A549 (cell line): ENCODE measurements at regions not wholly inside any gene's neighbourhood (a gene's known extent, or its start where the extent isn't known, plus 50 kb on each side); places are given as distances from the start of the nearest gene placed in this dataset.

Source experiments
- BHLHE40 ChIP-seq: IDR thresholded peaks from 2 replicates; pipeline ENCODE4 v1.6.1; 2012; ENCODE audit warnings: low read depth, low read length, inconsistent platforms
- CHD2 ChIP-seq: fragments of 150-350 bp; IDR thresholded peaks from 2 replicates; pipeline ENCODE4 v1.6.1; 2014; ENCODE audit warnings: low read length; ENCODE audit not compliant: partially characterized antibody
- EHMT2 ChIP-seq: fragments of 200-600 bp; sonication (generic); IDR thresholded peaks from 2 replicates; pipeline ENCODE4 v1.6.1; 2016; ENCODE audit warnings: antibody characterized with exemption, low read depth, mild to moderate bottlenecking, moderate library complexity
- EP300 ChIP-seq, 2 experiments: fragments of >200 bp; sonication (Bioruptor Twin); formaldehyde crosslinking; IDR thresholded peaks; 2 replicates in 1 of 2; 3 replicates in 1 of 2; pipeline ENCODE4 v1.6.1; 2016 to 2017
- MAFK ChIP-seq: fragments of 450-650 bp; IDR thresholded peaks from 2 replicates; pipeline ENCODE4 v1.6.1; 2014; ENCODE audit not compliant: partially characterized antibody
- NPAS2 ChIP-seq: fragments of 250-450 bp; sonication (Bioruptor Pico); IDR thresholded peaks from 2 replicates; pipeline ENCODE4 v1.8.0; 2022; ENCODE audit warnings: mild to moderate bottlenecking, moderate library complexity, borderline replicate concordance
- POLR2A ChIP-seq: IDR thresholded peaks from 2 replicates; pipeline ENCODE4 v1.6.1; 2012; ENCODE audit warnings: mild to moderate bottlenecking, low read length
- RCOR1 ChIP-seq: fragments of 150-350 bp; IDR thresholded peaks from 2 replicates; pipeline ENCODE4 v1.6.1; 2014; ENCODE audit warnings: antibody characterized with exemption, low read length, low read depth
- RFX5 ChIP-seq: fragments of 450-650 bp; IDR thresholded peaks from 2 replicates; pipeline ENCODE4 v1.7.1; 2014; ENCODE audit warnings: antibody characterized with exemption, mild to moderate bottlenecking, moderate library complexity
- TP53 ChIP-seq: fragments of 250-450 bp; sonication (Bioruptor Pico); IDR thresholded peaks from 2 replicates; pipeline ENCODE4 v1.5.0; 2021; ENCODE audit warnings: mild to moderate bottlenecking, moderate library complexity
- TF ChIP-seq, protein P1 (sequence below): fragments of >200 bp; sonication (Bioruptor Twin); formaldehyde crosslinking; IDR thresholded peaks from 3 replicates; pipeline ENCODE4 v1.5.1; 2016
- TF ChIP-seq, protein P2 (sequence below): fragments of 150-350 bp; IDR thresholded peaks from 2 replicates; pipeline ENCODE4 v1.6.1; 2014; ENCODE audit warnings: low read depth, mild to moderate bottlenecking, low read length

- no peak for TF ChIP-seq NPAS2 (CRISPR knock-in tag)
- TF ChIP-seq, protein P1, sequence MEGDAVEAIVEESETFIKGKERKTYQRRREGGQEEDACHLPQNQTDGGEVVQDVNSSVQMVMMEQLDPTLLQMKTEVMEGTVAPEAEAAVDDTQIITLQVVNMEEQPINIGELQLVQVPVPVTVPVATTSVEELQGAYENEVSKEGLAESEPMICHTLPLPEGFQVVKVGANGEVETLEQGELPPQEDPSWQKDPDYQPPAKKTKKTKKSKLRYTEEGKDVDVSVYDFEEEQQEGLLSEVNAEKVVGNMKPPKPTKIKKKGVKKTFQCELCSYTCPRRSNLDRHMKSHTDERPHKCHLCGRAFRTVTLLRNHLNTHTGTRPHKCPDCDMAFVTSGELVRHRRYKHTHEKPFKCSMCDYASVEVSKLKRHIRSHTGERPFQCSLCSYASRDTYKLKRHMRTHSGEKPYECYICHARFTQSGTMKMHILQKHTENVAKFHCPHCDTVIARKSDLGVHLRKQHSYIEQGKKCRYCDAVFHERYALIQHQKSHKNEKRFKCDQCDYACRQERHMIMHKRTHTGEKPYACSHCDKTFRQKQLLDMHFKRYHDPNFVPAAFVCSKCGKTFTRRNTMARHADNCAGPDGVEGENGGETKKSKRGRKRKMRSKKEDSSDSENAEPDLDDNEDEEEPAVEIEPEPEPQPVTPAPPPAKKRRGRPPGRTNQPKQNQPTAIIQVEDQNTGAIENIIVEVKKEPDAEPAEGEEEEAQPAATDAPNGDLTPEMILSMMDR: no peak
- TF ChIP-seq, protein P2, sequence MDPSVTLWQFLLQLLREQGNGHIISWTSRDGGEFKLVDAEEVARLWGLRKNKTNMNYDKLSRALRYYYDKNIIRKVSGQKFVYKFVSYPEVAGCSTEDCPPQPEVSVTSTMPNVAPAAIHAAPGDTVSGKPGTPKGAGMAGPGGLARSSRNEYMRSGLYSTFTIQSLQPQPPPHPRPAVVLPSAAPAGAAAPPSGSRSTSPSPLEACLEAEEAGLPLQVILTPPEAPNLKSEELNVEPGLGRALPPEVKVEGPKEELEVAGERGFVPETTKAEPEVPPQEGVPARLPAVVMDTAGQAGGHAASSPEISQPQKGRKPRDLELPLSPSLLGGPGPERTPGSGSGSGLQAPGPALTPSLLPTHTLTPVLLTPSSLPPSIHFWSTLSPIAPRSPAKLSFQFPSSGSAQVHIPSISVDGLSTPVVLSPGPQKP: no peak
- no peak for TF ChIP-seq CHD2
- TF ChIP-seq BHLHE40: no peak
- no peak for TF ChIP-seq EP300 (IDR thresholded peaks at IDR 0.05)
- no peak for TF ChIP-seq POLR2A
- no peak for TF ChIP-seq RCOR1
- TF ChIP-seq RFX5: no peak
- no peak for TF ChIP-seq TP53
- no peak for TF ChIP-seq EHMT2
- no peak for TF ChIP-seq MAFK
Measured at GRCh38 chr7:108659261-108659660, 89.6 kb downstream of the DNAJB9 start.
